Parathyroid adenoma (tissue), 2 donors: ENCODE measurements at regions not wholly inside any gene's neighbourhood (a gene's known extent, or its start where the extent isn't known, plus 50 kb on each side); places are given as distances from the start of the nearest gene placed in this dataset.

ENCODE experiments used
- H2AFZ ChIP-seq: fragments of 300-600 bp; sonication (generic); one replicate; pipeline ENCODE4 v1.7.0; 2017; ENCODE audit warnings: antibody characterized with exemption, mild to moderate bottlenecking
- H3K27ac ChIP-seq: fragments of 300-600 bp; sonication (generic); one replicate; pipeline ENCODE4 v1.7.0; 2017
- H3K27me3 ChIP-seq: fragments of 300-600 bp; sonication (generic); one replicate; pipeline ENCODE4 v1.7.0; 2017; ENCODE audit warnings: low read length; ENCODE audit not compliant: control insufficient read depth, insufficient read depth
- H3K36me3 ChIP-seq: fragments of 300-600 bp; sonication (generic); one replicate; pipeline ENCODE4 v1.7.0; 2017; ENCODE audit warnings: low read length; ENCODE audit not compliant: control insufficient read depth, insufficient read depth
- H3K4me1 ChIP-seq: fragments of 300-600 bp; sonication (generic); one replicate; pipeline ENCODE4 v1.7.0; 2017; ENCODE audit warnings: control low read depth
- H3K4me2 ChIP-seq: fragments of 300-600 bp; sonication (generic); one replicate; pipeline ENCODE4 v1.7.0; 2017; ENCODE audit warnings: low read length
- H3K4me3 ChIP-seq: fragments of 300-600 bp; sonication (generic); one replicate; pipeline ENCODE4 v1.7.0; 2017; ENCODE audit warnings: low read depth, low read length
- H3K79me2 ChIP-seq: fragments of 300-600 bp; sonication (generic); one replicate; pipeline ENCODE4 v1.7.0; 2017; ENCODE audit warnings: control low read depth
- H3K9ac ChIP-seq: fragments of 300-600 bp; sonication (generic); one replicate; pipeline ENCODE4 v1.7.0; 2017; ENCODE audit warnings: mild to moderate bottlenecking
- H3K9me3 ChIP-seq: fragments of 300-600 bp; sonication (generic); one replicate; pipeline ENCODE4 v1.7.0; 2017; ENCODE audit warnings: low read length; ENCODE audit not compliant: control insufficient read depth
- TF ChIP-seq, protein P1 (sequence below): fragments of 300-600 bp; sonication (generic); IDR thresholded peaks from one replicate; pipeline ENCODE4 v1.7.0; 2017; ENCODE audit warnings: antibody characterized with exemption, mild to moderate bottlenecking
- donor health status: primary hyperparathyroidism.

DNA sequence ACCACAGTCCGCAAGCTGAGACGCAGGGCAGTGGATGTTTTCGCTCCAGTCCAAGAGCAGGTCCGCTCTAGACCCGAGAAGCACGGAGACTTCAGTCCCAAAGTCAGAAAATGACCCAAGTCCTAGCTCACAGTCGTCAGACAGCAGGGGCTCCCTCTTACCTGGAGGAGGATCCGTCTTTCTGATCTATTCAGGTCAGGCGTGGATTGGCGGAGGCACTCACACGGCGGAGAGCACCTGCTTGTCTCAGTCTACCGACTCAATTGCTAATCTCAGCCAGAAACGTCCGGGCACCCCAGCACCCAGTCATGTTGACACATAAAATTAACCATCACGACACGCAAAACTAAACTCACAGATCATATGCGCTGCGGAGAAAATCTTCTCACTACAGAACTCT is 285.3 kb upstream of the CDH4 start:
- Histone ChIP-seq H3K9ac (no peak overlapping the region), H3K4me1 (no peaks in the 10 kb centered on the region), H3K9me3 (no peaks in the 10 kb centered on the region), H3K79me2 (no peaks in the 10 kb centered on the region), H3K4me3 (no peak overlapping the region), H3K4me2 (no peak overlapping the region), H3K27me3 (no peaks in the 10 kb centered on the region), H3K36me3 (no peaks in the 10 kb centered on the region), H2AFZ (no peak overlapping the region), H3K27ac (no peak overlapping the region)
- TF ChIP-seq, protein P1, sequence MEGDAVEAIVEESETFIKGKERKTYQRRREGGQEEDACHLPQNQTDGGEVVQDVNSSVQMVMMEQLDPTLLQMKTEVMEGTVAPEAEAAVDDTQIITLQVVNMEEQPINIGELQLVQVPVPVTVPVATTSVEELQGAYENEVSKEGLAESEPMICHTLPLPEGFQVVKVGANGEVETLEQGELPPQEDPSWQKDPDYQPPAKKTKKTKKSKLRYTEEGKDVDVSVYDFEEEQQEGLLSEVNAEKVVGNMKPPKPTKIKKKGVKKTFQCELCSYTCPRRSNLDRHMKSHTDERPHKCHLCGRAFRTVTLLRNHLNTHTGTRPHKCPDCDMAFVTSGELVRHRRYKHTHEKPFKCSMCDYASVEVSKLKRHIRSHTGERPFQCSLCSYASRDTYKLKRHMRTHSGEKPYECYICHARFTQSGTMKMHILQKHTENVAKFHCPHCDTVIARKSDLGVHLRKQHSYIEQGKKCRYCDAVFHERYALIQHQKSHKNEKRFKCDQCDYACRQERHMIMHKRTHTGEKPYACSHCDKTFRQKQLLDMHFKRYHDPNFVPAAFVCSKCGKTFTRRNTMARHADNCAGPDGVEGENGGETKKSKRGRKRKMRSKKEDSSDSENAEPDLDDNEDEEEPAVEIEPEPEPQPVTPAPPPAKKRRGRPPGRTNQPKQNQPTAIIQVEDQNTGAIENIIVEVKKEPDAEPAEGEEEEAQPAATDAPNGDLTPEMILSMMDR, result no peak

DNA sequence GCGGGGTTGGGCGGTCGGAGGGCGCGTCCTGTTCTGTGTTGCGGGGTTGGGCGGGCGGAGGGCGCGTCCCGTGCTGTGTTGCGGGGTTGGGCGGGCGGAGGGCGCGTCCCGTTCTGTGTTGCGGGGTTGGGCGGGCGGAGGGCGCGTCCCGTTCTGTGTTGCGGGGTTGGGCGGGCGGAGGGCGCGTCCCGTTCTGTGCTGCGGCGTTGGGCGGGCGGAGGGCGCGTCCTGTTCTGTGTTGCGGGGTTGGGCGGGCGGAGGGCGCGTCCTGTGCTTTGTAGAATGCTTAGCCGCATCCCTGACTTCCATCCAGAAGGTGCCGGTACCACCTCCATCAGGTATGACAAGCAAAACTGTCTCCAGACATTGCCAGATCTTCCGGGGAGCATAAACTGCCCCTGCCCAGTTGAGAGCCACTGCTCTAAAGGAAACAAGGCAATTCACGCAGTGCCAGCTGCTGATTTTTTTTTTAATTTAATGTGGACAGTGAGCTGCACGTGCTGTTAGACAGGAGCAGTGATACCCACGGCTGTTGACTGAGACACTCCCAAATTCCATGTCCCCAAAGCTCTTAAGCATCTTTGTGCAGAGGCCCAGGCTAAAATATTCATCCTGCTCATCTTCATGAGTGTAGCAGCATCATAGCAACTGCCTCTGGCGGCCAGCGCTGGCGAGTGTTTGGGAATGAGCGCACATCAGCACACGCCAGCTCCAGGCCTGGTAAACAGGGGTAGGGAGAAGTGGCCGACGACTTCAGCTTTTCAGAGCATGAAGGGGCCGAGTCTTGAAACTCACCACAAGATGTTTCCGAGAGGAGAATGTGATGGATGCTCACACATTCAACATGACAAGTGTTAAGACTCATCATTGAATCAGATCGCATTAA is 284.4 kb upstream of the CDH4 start:
- Histone ChIP-seq H3K79me2 (no peaks in the 10 kb centered on the region), H3K9ac (no peak overlapping the region), H3K4me2 (no peak overlapping the region), H3K36me3 (no peaks in the 10 kb centered on the region), H3K27ac (no peak overlapping the region), H3K4me3 (no peak overlapping the region), H2AFZ (no peak overlapping the region), H3K4me1 (no peaks in the 10 kb centered on the region), H3K9me3 (no peaks in the 10 kb centered on the region), H3K27me3 (no peaks in the 10 kb centered on the region)
- TF ChIP-seq, protein P1, result no peak

DNA sequence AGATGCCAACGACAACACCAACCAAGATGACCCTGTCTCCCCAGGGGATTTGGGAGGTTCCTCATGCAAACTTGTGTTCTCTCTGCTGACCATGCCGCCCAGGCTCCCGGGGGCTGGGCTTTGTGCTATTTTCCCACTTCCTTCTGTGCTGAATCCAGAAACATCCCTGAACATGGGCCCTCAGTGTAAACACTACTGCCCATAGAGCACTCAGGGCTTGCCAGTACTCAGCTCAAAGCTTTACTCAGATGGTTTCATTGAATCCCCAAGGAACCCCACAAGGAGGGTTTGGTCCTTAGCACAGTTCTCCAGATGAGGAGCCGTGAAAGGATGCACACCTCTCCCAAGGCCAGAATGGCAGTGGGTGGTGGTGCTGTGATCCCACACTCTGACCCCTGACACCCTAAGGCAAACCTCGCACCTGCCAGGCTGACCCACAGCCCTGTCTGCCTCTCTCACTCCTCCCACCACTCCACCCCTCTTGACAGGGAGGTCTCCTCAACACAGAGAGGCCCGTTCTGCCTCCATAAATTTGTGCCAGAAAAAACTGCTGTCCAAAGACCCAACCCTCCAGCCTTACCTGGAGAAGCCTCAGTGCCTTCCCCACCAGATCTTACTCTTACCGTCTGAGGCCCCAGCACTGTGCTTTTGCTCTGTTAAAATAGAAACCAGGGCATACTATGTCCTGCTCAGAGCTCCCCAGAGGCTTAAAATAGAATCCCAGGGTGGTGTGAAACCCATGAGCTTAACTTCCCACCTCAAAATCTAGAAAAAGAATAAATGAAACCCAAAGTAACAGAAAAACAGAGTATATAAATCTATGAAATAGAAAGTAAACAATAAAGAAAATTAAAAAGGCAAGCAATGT is 283.0 kb upstream of the CDH4 start:
- H3K36me3 ChIP-seq, result no peaks in the 10 kb centered on the region
- no peaks in the 10 kb centered on the region for H3K27me3 ChIP-seq
- no peak overlapping the region for H3K4me3 ChIP-seq
- no peak overlapping the region for H3K9ac ChIP-seq
- H3K4me1 ChIP-seq, result no peaks in the 10 kb centered on the region
- no peak overlapping the region for H3K4me2 ChIP-seq
- no peaks in the 10 kb centered on the region for H3K9me3 ChIP-seq
- no peak overlapping the region for H3K27ac ChIP-seq
- H2AFZ ChIP-seq, result no peak overlapping the region
- H3K79me2 ChIP-seq, result no peaks in the 10 kb centered on the region
- TF ChIP-seq, protein P1, result no peak

DNA sequence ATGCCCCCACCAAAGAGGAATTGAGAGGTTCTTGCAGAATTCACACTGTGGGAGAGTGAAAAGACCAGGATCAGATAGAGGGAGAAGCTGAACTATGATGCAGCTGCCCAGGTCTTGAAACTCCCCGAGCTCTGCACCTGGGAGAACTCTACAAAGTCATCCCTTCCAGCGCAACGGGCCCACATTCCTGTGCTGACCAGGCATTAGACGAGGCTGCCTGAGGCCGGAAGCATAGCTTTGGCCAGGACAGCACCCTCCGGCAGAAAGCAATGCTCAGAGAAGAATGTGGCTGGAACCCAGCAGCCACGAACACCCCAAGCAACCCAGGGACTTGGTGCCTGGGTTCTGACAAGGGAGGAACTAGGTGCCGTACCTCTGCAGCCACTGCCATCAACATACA is 281.5 kb upstream of the CDH4 start:
- Histone ChIP-seq H3K9ac (no peak overlapping the region), H3K27ac (no peak overlapping the region), H3K79me2 (no peaks in the 10 kb centered on the region), H3K4me2 (no peak overlapping the region), H3K36me3 (no peaks in the 10 kb centered on the region), H3K4me3 (no peak overlapping the region), H3K27me3 (no peaks in the 10 kb centered on the region), H2AFZ (no peak overlapping the region), H3K4me1 (no peaks in the 10 kb centered on the region), H3K9me3 (no peaks in the 10 kb centered on the region)
- TF ChIP-seq, protein P1, result no peak
